ENCODE measurements at regions not wholly inside any gene's neighbourhood (a gene's known extent, or its start where the extent isn't known, plus 50 kb on each side); places are given as distances from the start of the nearest gene placed in this dataset.
"Not testable (repeated sequence)": the region's sequence is repeated elsewhere in the genome, so short reads cannot be mapped to it uniquely, and the experiment has no call there.

GRCh38 chr9:88828492-88828974 is 162.7 kb upstream of the S1PR3 start:
- Mint-ChIP-seq H3K9me3 (peaks cover 0 to 6% of the 10 kb centered on the region in 2 donors), H3K27me3 (peaks cover 100% of the 10 kb centered on the region), H3K27ac (no peak overlapping the region), H3K4me3 (no peak overlapping the region), H3K4me1 (peaks cover 6% of the 10 kb centered on the region)
- DNase-seq (no peak), ATAC-seq (no peak)

DNA sequence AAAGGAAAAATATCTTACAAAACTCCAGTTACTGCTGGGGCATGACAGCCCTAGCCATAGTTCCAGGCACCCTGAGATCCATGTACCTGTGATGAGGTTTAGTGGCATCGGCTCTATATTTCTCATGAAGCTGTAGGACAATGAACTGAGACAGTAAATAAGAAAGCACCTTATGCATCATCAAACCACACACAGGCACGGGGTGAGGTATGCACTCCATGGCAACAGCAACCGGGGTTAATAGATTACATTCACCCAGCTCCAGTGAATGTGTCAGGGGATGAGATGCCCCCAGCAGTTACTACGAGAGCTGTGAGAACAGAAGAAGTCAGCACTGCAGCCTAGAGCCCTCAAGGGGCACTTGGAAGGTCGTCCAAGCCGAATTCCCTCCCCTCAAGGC is 162.0 kb upstream of the S1PR3 start:
- peaks cover 0 to 6% of the 10 kb centered on the region in 2 donors for H3K9me3 Mint-ChIP-seq
- no peak overlapping the region for H3K4me3 Mint-ChIP-seq
- peak; percentile 13 to 65 for DNase-seq
- peaks cover 13% of the 10 kb centered on the region for H3K4me1 Mint-ChIP-seq
- ATAC-seq = peak; percentile 99
- peaks cover 100% of the 10 kb centered on the region for H3K27me3 Mint-ChIP-seq
- no peak overlapping the region for H3K27ac Mint-ChIP-seq

GRCh38 chr9:88831713-88832407 is 159.4 kb upstream of the S1PR3 start:
- Mint-ChIP-seq H3K27ac (no peak overlapping the region), H3K4me3 (no peak overlapping the region), H3K27me3 (peaks cover 90% of the 10 kb centered on the region), H3K9me3 (peaks cover 0 to 6% of the 10 kb centered on the region in 2 donors), H3K4me1 (peaks cover 34% of the 10 kb centered on the region)
- DNase-seq (no peak), ATAC-seq (no peak)

GRCh38 chr9:88833946-88834345 is 157.3 kb upstream of the S1PR3 start:
- ATAC-seq (no peak), DNase-seq (no peak)
- no peak overlapping the region for H3K27ac Mint-ChIP-seq
- no peak overlapping the region for H3K4me3 Mint-ChIP-seq
- peaks cover 0 to 6% of the 10 kb centered on the region in 2 donors for H3K9me3 Mint-ChIP-seq
- H3K27me3 Mint-ChIP-seq = peaks cover 86% of the 10 kb centered on the region
- peaks cover 34% of the 10 kb centered on the region for H3K4me1 Mint-ChIP-seq

DNA sequence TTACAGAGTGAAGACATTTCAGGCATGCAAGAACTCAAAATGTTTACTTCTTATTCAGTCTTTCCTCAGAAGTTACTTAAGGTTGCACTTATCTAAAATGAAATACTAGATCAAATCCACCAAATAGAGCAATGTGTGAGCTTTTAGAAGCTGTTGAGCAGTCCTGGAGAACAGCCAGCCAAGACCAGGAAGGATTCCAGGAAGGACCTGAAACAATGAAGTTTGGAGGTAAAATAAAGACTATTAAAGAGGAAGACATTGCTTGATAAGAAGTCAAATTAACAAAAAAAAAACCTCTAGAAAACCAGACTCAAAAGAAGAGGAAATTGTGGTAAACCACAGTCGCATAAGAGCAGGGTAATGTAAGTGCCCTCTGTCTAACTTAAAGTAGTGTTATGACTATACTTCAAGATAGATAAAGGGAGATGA is 156.2 kb upstream of the S1PR3 start:
- Mint-ChIP-seq H3K9me3 (peaks cover 0 to 6% of the 10 kb centered on the region in 2 donors), H3K27me3 (peaks cover 84% of the 10 kb centered on the region), H3K27ac (peak overlapping the region; percentile 0 to 57), H3K4me1 (peaks cover 34% of the 10 kb centered on the region), H3K4me3 (no peak overlapping the region)
- DNase-seq (peak; percentile 15 to 20), ATAC-seq (peak; percentile 99)

- H3K27me3 Mint-ChIP-seq = peaks cover 77% of the 10 kb centered on the region
- DNase-seq = no peak
- ATAC-seq = no peak
- peaks cover 34% of the 10 kb centered on the region for H3K4me1 Mint-ChIP-seq
- peaks cover 0 to 6% of the 10 kb centered on the region in 2 donors for H3K9me3 Mint-ChIP-seq
- no peak overlapping the region for H3K4me3 Mint-ChIP-seq
- H3K27ac Mint-ChIP-seq = no peak overlapping the region
These were observed 155.5 kb upstream of the S1PR3 start for GRCh38 chr9:88835772-88836171.

DNA sequence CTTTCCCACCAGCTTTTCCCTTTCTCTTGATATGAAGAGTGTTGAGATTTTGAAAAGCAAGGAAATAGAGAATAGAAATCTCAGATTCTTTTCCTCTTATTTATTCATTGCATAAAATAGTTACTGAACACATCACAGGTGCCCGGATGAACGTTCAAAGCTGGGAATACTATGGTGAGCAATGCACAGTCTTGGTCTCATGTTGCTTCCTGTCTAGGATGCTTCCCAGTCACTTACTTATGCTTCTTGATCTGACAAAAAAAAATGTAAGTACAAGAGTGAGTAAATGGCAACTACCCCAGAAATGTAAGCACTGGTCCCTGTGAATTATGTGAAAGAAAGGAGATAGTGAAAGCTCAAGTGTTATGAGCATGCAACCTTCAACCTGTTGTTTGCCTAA is 153.5 kb upstream of the S1PR3 start:
- Mint-ChIP-seq H3K4me3 (no peak overlapping the region), H3K4me1 (peaks cover 34% of the 10 kb centered on the region), H3K27me3 (peaks cover 70% of the 10 kb centered on the region), H3K9me3 (peaks cover 0 to under 1% of the 10 kb centered on the region in 2 donors), H3K27ac (no peak overlapping the region)
- ATAC-seq (no peak), DNase-seq (no peak)

- not testable (repeated sequence) for ATAC-seq, DNase-seq, H3K4me3 Mint-ChIP-seq, H3K4me1 Mint-ChIP-seq, H3K27ac Mint-ChIP-seq
- peaks cover 48% of the 10 kb centered on the region for H3K27me3 Mint-ChIP-seq
- H3K9me3 Mint-ChIP-seq = peaks cover 5 to 16% of the 10 kb centered on the region in 2 donors
These were observed 141.4 kb upstream of the S1PR3 start for GRCh38 chr9:88849878-88850277.

DNA sequence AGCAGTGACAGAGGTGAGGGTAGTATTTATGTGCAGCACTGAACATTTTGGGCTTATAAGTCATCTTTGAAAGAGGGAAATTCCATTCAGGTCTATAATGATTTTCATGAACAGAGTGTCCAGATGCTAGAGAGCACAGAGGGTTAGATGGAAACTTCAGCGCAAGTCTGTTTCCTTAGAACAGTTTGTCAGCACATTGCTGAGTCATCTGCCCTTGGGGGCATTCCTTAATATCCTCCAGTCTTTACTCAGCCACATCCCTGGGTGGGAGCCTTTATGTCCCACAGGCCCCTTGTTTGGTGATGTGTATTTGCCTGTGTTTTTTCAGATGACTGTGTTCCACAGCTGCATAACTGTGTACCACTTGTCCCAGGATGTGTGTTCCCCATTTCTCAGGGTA is 138.5 kb upstream of the S1PR3 start:
- ATAC-seq (no peak), DNase-seq (no peak)
- H3K27ac Mint-ChIP-seq = no peak overlapping the region
- H3K4me1 Mint-ChIP-seq = peaks cover 6% of the 10 kb centered on the region
- H3K27me3 Mint-ChIP-seq = peaks cover 77% of the 10 kb centered on the region
- peaks cover 20 to 25% of the 10 kb centered on the region in 2 donors for H3K9me3 Mint-ChIP-seq
- no peak overlapping the region for H3K4me3 Mint-ChIP-seq

DNA sequence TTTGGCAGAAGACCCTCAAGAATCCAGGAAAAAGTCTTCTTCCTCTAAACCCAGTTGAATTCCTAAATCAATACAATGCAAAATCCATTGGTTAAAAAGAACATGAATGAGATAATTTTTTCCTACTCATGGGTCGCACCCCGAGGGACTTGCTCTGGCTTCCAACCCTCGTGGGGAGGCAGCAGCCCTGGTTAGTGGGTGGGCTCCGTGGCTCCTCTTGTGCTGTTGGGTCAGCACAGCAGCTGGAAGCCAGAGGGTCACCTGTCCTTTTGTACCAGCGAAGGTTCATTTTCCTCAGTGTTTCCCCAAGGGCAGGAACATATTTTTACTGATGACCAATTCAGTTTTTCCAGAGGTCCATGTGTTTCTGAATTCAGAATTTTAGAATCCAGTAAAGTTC is 120.6 kb upstream of the S1PR3 start:
- Mint-ChIP-seq H3K27ac (no peak overlapping the region), H3K27me3 (peaks cover 24% of the 10 kb centered on the region), H3K4me3 (no peak overlapping the region), H3K4me1 (no peaks in the 10 kb centered on the region), H3K9me3 (peaks cover 11 to 12% of the 10 kb centered on the region in 2 donors)
- DNase-seq (no peak), ATAC-seq (no peak)

DNA sequence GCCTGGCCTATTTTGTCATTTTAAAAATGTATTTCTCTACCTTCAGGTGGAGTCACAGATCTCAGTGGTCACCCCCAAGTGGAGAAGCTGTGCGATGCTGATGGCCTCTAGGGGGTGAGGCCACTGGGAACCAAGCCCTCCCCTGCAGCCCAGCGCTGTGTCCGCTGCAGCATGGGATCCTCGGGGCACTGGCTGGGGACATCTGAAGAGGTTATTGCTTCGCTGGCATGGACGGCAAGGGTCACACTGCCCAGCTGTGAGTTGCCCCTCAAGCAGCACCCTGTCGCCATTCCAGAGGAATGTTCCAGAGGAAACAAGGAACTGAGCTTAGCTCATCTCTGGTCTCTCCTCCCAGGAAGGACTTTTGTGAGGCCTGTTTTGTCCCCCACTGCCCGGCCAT is 119.6 kb upstream of the S1PR3 start:
- Mint-ChIP-seq H3K27ac (no peak overlapping the region), H3K27me3 (peaks cover 24% of the 10 kb centered on the region), H3K9me3 (peaks cover 11 to 12% of the 10 kb centered on the region in 2 donors), H3K4me1 (no peaks in the 10 kb centered on the region), H3K4me3 (no peak overlapping the region)
- ATAC-seq (no peak), DNase-seq (no peak)

- DNase-seq (no peak), ATAC-seq (no peak)
- Mint-ChIP-seq H3K27me3 (peaks cover 24% of the 10 kb centered on the region), H3K9me3 (peaks cover 11 to 12% of the 10 kb centered on the region in 2 donors), H3K27ac (no peak overlapping the region), H3K4me3 (no peak overlapping the region), H3K4me1 (no peaks in the 10 kb centered on the region)
These were observed 118.9 kb upstream of the S1PR3 start for GRCh38 chr9:88872192-88872946.

GRCh38 chr9:88873635-88874034 is 117.6 kb upstream of the S1PR3 start:
- ATAC-seq (no peak), DNase-seq (no peak)
- Mint-ChIP-seq H3K4me3 (no peak overlapping the region), H3K27ac (no peak overlapping the region), H3K4me1 (no peaks in the 10 kb centered on the region), H3K9me3 (peaks cover 8 to 10% of the 10 kb centered on the region in 2 donors), H3K27me3 (peaks cover 23% of the 10 kb centered on the region)

GRCh38 chr9:88874391-88874790 is 116.9 kb upstream of the S1PR3 start:
- H3K4me1 Mint-ChIP-seq = no peaks in the 10 kb centered on the region
- peaks cover 22% of the 10 kb centered on the region for H3K27me3 Mint-ChIP-seq
- H3K4me3 Mint-ChIP-seq = no peak overlapping the region
- DNase-seq (no peak), ATAC-seq (no peak)
- H3K27ac Mint-ChIP-seq = no peak overlapping the region
- peaks cover under 1 to 3% of the 10 kb centered on the region in 2 donors for H3K9me3 Mint-ChIP-seq

- no peak for ATAC-seq
- H3K9me3 Mint-ChIP-seq = no peaks in the 10 kb centered on the region
- no peaks in the 10 kb centered on the region for H3K4me1 Mint-ChIP-seq
- H3K27ac Mint-ChIP-seq = no peak overlapping the region
- DNase-seq = no peak
- H3K4me3 Mint-ChIP-seq = no peak overlapping the region
- H3K27me3 Mint-ChIP-seq = peaks cover 25% of the 10 kb centered on the region
These were observed 115.7 kb upstream of the S1PR3 start for GRCh38 chr9:88875400-88876120.

All from stimulated activated naive CD8-positive, alpha-beta T cell treated with anti-CD3 and anti-CD28 coated beads, Interleukin-15, amount 100 ng/mL, for 72 hours (primary cell).